Endothelial cell (in vitro differentiated cells): ENCODE measurements at regions not wholly inside any gene's neighbourhood (a gene's known extent, or its start where the extent isn't known, plus 50 kb on each side); places are given as distances from the start of the nearest gene placed in this dataset.

ENCODE experiments used
- DNase-seq: peaks from one replicate; pipeline ENCODE4 v3.0.0; 2021; ENCODE audit warnings: low spot score
- H3K27ac Mint-ChIP-seq: one replicate; pipeline ENCODE4 v1.8.0; 2021; ENCODE audit warnings: mixed read lengths, inconsistent platforms; ENCODE audit not compliant: unreplicated experiment
- H3K27me3 Mint-ChIP-seq: one replicate; pipeline ENCODE4 v1.8.0; 2021; ENCODE audit warnings: mild to moderate bottlenecking, moderate library complexity, mixed read lengths, inconsistent platforms; ENCODE audit not compliant: unreplicated experiment
- H3K36me3 Mint-ChIP-seq: one replicate; pipeline ENCODE4 v1.8.0; 2021; ENCODE audit warnings: mild to moderate bottlenecking, low read depth, mixed read lengths, inconsistent platforms; ENCODE audit not compliant: unreplicated experiment
- H3K4me1 Mint-ChIP-seq: one replicate; pipeline ENCODE4 v1.8.0; 2021; ENCODE audit warnings: mild to moderate bottlenecking, mixed read lengths, inconsistent platforms; ENCODE audit not compliant: unreplicated experiment
- H3K4me3 Mint-ChIP-seq: one replicate; pipeline ENCODE4 v1.8.0; 2021; ENCODE audit warnings: mild to moderate bottlenecking, mixed read lengths, inconsistent platforms; ENCODE audit not compliant: unreplicated experiment
- H3K9me3 Mint-ChIP-seq: one replicate; pipeline ENCODE4 v1.8.0; 2021; ENCODE audit warnings: mixed read lengths, inconsistent platforms; ENCODE audit not compliant: unreplicated experiment
- CTCF ChIP-seq: fragments of 200-600 bp; sonication (generic); IDR thresholded peaks from one replicate; pipeline ENCODE4 v1.5.0; 2021; ENCODE audit warnings: antibody characterized with exemption; ENCODE audit not compliant: unreplicated experiment

- H3K4me1 Mint-ChIP-seq: no peaks in the 10 kb centered on the region
- H3K27me3 Mint-ChIP-seq: peaks cover 3% of the 10 kb centered on the region
- no peaks in the 10 kb centered on the region for H3K9me3 Mint-ChIP-seq
- no peak overlapping the region for H3K27ac Mint-ChIP-seq
- no peak for TF ChIP-seq CTCF
- no peak overlapping the region for H3K4me3 Mint-ChIP-seq
- no peaks in the 10 kb centered on the region for H3K36me3 Mint-ChIP-seq
- no peak for DNase-seq
Observed at GRCh38 chr5:171610686-171611085, 174.9 kb upstream of the SMIM23 start.

- H3K27me3 Mint-ChIP-seq: peaks cover 11% of the 10 kb centered on the region
- H3K36me3 Mint-ChIP-seq: no peaks in the 10 kb centered on the region
- H3K4me1 Mint-ChIP-seq: no peaks in the 10 kb centered on the region
- TF ChIP-seq CTCF: no peak
- no peak for DNase-seq
- no peaks in the 10 kb centered on the region for H3K9me3 Mint-ChIP-seq
- no peak overlapping the region for H3K27ac Mint-ChIP-seq
- H3K4me3 Mint-ChIP-seq: no peak overlapping the region
Observed at GRCh38 chr5:171612749-171613148, 172.9 kb upstream of the SMIM23 start.

GRCh38 chr5:171614511-171614910, 171.1 kb upstream of the SMIM23 start:
- H3K9me3 Mint-ChIP-seq: no peaks in the 10 kb centered on the region
- no peak for TF ChIP-seq CTCF
- H3K27me3 Mint-ChIP-seq: peaks cover 11% of the 10 kb centered on the region
- H3K4me3 Mint-ChIP-seq: no peak overlapping the region
- H3K4me1 Mint-ChIP-seq: peaks cover under 1% of the 10 kb centered on the region
- no peak overlapping the region for H3K27ac Mint-ChIP-seq
- no peaks in the 10 kb centered on the region for H3K36me3 Mint-ChIP-seq
- no peak for DNase-seq

GRCh38 chr5:171614971-171615653, 170.5 kb upstream of the SMIM23 start:
- no peak overlapping the region for H3K4me3 Mint-ChIP-seq
- no peaks in the 10 kb centered on the region for H3K9me3 Mint-ChIP-seq
- no peak for TF ChIP-seq CTCF
- peaks cover 11% of the 10 kb centered on the region for H3K27me3 Mint-ChIP-seq
- no peaks in the 10 kb centered on the region for H3K36me3 Mint-ChIP-seq
- no peak overlapping the region for H3K27ac Mint-ChIP-seq
- H3K4me1 Mint-ChIP-seq: peaks cover 2% of the 10 kb centered on the region
- DNase-seq: no peak

- Mint-ChIP-seq H3K4me3 (no peak overlapping the region), H3K27ac (no peak overlapping the region), H3K36me3 (no peaks in the 10 kb centered on the region), H3K27me3 (peaks cover 11% of the 10 kb centered on the region), H3K4me1 (peaks cover 2% of the 10 kb centered on the region), H3K9me3 (no peaks in the 10 kb centered on the region)
- TF ChIP-seq CTCF: no peak
- DNase-seq: no peak
Observed at GRCh38 chr5:171615705-171616640, 169.6 kb upstream of the SMIM23 start.
